GM19240 (cell line): ENCODE measurements at regions not wholly inside any gene's neighbourhood (a gene's known extent, or its start where the extent isn't known, plus 50 kb on each side); places are given as distances from the start of the nearest gene placed in this dataset.

Source experiments
- DNase-seq: peaks from one replicate; pipeline ENCODE4 v3.0.0; 2011; ENCODE audit warnings: low spot score; ENCODE audit not compliant: insufficient read length

DNA sequence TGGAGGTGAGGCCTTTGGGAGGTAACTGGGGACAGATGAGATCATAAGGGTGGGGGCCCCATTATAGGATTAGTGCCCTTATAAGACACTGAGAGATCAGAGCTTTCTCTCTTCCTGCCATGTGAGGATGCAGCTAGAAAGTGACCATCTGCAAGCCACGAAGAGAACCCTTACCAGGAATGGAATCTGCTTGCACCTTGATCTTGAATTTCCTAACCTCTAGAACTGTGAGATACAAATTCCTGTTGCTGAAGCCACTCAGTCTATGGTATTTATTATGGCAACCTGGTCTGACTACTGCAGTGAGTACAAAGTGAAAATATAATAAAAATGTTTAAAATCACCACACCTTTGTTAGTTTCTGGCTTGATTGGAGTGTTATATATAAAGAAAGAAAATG is 388.0 kb downstream of the LMO7 start:
- DNase-seq = no peak

DNA sequence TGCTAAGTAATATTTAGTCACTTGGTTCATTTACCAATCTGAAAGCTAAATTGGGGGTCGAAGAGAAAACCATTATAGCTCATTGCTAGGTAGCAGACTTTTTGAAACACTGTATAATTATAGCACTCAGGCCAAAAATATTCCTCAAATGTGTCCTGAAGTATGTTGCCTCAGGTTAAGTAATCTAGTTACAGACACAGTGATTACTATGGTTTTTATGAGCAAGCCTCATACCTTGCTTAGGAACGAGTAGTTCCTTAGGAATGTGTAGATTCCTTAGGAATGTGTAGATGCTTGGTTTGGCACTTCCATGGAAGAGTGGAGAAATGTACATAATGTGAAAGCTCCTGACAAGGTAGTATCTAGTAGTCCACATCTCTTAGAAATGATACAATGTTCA is 387.5 kb downstream of the LMO7 start:
- DNase-seq = no peak

DNA sequence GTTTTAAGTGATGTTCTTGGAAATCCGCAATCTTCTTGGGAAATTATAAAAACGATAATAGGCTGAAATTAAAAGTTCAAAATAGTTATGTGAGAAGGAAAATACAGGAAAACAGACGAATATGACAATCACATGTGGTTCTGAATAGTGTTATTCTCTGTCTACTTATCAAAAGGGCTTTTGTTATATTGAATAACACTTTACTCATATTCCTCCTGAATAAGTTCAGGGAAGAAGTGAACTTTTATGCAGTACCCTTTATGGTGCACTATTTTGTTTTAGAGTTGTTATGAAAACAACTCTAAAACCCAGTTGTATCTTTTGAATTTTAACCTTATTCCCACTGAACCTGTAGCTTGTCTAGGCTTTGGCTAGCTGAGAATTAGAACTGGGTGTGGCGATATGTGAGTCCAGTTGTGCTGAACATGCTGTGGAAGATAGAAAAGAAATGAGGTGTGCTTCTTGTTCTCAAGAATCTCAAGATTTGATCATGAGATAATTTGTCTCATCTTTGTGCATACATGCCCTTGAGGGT is 384.4 kb downstream of the LMO7 start:
- no peak for DNase-seq

DNA sequence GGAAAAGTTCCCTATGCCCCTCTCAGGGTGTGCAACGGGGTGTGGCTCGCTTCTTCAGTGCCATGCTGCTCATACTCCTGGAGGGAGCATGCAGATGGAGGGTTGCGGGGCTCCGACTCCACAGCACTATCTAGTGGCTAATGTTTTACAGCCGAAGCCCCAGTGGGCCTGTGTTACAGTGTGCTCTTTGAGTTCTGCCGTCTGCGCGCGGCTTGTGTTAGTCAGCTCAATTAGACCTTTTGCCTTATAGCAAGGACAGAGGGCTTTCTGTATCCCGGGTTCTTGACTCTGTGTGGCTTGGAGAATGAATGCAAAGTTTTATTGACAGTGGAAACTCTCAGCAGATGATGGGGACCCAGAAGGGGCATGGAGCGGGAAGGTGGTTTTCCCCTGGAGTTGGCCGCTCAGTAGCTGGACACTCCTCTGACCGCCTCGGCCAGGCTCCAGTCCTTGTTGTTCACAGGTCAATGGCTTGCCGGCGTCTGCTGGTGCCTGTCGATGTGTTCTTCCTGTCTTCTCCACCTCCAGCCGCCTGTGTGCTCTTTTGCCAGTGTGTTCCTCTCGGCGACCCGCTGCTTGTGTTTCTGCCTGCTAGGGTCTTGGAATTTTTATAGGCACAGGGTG is 383.4 kb downstream of the LMO7 start:
- DNase-seq = no peak

DNA sequence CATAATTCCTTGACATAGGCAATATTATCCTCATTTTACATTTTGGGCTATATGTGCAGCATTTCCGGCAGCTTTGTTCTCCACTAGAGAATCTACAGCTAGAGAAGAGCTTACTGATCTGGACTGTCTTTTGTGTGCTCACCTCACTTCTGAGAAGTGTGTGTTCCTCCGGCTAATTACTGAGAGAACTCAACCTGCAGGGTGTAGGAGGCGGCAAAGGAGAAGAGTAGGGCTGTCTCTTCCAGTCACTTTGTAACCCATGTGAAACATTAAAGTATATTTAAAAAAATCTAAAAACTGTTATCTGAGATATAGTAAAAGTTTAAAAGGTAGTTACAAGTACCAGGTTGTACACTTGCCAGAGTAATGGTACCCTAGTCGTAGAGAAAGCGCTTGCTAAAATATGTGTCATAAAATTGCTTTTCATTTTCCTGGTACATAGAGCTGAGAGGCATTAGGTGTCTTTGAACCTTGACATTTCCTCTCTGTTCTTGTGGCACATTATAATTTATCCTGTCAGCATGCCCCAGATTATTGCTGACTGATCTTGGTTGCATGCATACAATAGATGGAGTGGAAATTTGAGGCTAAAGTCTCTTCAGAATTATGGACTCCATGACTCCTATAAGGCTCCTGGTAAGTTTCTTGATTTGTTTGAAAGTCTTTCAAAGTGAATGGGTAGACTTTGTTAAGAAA is 381.9 kb downstream of the LMO7 start:
- no peak for DNase-seq

DNA sequence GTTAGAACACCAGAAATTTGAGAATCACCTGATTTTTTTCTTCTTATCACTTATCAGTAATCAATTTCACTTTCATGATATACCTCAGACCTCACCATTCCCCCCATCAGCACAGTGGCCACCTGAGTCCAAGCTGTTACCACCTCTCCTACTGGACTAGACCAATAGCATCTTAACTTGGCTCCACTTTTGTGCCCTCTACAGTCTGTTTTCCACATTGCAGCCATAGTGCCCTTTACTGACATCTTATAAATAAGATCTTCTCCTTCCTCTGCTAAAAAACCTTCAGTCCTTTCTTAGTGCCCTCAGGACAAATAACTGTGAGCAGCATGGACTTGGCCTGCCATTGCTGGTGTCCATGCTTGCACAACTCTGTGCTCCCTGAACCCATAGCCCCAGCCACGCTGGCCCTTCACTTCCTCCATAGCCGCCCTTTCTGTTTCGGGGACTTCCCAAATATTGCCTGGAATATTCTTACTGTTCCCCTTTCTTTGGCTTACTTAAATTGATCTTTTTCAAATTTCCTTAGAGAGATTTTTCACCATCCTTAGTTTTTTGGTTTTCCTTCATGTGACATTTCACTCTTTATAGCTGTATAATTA is 380.8 kb downstream of the LMO7 start:
- no peak for DNase-seq

DNA sequence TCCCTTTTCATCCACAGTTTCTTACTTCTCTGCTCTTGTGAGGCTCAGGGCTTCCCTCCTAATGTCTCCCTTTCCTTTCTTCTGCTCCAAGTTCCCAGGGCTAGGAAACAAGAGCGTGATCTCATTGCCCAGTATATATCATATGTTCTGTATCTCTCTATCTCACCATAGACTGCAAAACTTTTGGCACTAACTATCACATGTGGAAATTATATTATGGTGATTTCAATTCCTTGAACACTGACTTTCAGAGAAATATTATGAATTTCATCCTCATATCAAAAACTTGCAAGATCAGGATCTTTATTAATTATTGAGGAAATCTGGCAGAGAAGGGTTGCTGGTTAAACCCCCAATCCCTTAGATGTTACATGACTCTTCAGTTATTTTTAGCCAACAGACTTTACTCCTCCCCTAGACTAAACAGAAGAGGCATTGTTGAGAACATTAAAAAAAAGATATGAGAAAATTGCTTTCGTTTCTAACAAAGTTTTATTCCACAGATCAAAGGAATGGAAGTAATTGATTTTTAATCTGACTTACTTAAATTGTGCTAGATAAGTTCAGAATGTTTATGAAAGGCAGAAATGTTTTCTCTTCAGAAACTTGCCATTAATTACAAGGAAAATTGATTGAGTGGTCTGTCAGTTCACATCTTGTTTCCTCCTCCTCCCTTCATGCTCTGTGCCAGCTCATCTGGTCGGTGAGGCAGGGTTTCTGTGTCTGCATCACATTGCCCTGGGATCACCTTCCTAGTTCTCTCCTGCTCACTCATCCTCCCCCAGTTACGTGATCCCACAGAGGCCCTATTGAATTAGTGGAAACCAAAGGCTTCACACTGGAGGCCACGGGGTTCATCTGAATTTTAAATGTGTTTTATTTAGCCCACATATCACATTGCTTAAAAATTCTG is 378.5 kb downstream of the LMO7 start:
- no peak for DNase-seq

DNA sequence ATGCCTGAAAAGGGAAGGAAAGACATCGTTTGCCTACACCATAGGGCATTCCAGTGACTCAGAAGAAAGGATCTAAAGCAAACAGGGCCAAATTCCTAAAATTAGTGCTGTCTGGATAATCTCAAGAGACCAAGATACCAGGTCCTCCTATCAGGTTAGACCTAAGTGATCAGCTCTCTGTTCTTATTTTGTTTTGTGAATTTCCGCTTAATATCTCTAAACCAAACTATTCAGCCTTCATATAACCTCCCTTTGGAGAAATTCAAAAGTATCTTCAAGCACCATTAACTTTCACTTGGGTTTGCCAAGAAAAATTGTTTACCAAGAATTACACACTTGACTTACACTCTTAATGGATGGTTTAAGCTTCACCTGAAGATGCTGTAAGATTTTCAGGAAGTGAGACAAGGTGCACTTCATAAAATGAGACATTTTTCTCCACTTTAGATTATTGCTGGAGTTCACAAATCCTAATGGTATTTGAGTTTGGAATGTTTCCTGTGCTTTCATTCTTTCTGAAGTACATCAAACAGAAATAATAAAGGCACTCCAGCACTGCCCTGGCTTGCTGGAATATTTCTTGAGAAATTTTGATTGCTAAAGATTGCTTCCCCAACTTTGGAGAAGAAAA is 376.1 kb downstream of the LMO7 start:
- no peak for DNase-seq

DNA sequence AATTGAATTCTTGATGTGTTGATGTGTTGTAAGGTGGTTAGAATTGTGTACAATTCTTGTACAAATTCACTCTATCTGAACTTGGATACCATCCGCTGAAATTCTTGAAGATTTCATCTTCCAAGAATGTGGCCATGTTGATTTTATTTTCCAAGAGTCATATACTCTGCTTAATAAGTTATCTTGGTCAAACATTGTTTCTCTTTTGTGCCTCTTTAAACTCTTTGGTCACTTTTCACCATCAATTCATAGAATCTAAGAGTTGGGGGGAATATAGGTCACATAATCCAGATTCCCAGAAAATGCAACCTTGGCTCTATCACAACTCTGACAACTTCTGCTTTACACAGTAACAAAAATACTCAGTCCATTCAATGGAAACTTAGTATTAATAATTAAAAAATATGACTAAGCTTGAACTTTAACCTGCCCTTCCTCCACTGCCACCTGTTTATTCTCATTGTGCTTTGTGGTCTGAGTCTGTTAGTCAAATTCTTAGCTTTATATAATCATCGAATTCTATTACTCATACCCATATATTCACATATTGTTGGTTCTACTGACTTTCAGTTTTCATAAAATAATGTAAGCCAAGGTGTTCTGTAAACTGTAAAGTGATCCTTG is 373.2 kb downstream of the LMO7 start:
- DNase-seq = no peak

DNA sequence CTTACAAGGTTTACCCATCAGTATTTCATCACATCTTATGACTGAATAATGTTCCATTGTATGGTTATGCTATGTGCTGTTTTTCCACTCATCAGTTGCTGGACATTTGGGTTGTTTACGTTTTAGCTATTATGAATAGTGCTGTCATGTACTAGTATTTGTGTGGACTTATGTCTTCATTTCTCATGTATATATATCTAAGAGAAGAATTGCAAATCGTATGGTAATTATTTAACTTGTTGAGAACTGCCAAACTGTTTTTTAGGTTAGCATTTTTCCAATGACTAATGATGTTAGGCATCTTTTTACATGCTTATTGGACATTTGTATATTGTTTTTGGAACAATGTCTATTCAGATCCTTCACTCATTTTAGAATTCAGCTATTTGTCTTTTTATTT is 368.3 kb downstream of the LMO7 start:
- DNase-seq = no peak

DNA sequence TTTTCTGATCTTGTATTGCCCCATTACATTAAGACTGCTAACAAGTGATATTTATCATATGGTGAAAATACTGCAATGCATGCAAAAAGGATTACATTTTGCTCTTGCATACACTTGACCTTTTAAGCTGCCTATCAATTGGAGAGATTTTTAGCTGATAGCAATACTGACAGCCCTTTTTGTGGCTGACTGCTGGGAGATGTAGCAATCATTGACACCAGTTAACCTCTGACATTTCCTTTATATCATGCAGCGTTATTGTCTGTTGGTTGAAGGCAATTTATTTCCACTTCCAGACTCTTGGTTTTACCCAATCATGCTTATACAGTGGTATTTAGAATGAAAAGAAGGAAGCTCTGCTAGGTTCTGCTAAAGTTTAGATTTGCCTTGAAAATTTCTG is 364.0 kb downstream of the LMO7 start:
- no peak for DNase-seq

DNA sequence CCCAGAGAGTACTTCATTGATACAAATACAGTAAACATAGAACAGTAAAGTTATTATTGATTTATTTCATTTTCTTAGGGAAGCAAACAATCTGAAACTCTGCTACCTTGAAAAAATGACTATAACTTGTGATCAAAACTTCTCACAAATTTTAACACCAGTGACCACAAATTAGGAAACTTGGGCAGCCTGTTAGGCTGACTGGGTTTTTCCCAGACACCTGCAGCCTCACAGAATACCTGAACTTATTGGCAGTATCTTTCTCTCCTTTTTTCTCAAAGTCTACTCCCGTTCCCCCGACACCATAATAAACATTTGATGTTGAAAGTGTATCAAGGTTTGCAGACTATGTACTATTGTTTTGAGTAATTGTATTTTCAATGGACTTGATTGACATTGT is 360.5 kb downstream of the LMO7 start:
- no peak for DNase-seq

DNA sequence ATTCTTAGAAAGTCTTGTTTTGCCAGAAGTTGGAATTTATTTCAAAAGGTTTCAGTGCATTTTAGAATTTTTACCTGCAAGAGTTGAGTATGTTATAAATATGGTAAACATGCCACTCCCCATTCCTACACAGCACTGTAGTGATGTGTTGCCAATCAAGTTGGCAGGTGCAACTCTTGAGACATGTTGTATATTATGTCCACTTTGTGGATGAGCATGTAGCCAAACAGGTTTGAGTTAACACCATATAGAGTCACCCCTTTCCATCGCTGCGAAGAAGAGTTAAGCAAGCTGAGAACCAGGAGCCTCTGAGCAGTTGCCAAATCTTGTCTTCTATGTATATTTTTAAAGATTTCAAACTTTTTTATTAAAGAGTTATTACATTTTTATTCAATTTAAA is 359.8 kb downstream of the LMO7 start:
- DNase-seq = no peak

DNA sequence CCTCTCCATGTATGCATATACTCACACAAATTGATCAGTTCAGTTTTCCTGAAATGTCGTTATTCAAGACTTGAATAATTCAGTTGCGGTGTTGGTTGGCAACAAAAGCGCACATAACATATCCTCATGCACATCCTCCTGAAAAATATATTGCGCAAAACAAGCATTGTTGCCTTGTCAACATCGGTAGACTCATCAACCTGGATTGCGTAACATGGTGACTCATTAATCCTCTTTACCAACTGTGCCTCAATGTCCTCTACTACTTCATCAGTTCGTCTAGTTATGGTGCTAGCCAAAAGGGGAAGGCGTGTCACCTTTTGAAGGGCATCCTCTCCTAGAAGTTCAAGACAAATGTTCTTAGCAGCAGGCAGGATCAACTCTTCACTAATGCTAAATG is 357.7 kb downstream of the LMO7 start:
- DNase-seq = no peak

DNA sequence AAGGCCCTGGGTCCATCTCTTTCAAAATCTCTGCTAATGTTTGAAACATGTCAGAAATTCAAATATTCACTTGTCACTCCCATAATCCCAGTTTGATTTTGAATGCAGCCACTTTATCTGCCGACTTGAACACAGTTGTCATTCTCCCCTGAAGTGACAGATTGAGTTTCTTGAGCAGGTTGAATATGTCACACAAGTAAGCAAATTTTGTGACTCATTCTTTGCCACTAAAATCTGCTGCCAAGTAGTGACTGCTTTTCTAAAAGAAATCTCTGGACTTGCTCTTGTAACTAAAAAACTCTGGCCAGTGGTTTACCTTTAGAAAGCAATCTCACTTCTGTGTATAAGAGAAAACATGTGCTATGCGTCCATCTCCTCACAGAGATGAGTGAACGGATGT is 357.1 kb downstream of the LMO7 start:
- DNase-seq = no peak

DNA sequence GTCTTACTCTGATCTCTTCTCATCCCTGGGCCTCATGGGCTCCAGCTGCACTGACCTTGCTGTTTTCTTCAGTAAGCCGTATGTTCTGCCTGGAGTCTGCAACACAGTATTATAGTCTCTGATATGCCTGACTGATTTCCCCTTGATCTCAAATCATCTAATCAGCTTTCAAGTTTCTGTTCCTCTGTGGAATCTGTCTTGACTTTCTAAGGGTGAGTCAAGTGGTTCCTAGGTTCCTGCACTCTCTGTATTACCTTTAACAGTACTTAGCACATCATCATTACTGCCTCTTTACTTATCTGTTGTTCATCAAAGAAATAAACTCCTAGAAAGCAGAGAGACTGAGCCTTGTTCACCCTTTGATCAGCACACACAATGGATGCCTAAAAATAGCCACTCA is 350.7 kb downstream of the LMO7 start:
- DNase-seq = peak; percentile 1

DNA sequence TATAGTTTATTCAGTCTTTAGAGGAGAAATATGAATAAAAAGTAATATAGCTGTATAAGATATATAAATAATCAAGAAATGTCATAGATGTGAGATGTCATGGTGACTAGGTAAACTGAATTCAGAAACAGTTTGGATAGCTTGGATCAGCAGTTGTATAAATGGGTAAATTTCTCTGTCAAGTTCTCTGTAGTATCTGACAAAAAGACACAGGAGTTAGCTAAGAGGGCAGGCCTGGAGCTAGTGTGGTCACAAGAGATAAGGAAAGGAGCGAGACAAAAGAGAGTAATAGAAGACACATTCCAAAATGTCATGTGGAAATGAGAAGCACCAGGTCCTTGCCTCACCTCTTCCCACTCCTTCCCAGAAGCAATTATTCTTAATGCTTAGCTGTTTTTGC is 349.0 kb downstream of the LMO7 start:
- no peak for DNase-seq

DNA sequence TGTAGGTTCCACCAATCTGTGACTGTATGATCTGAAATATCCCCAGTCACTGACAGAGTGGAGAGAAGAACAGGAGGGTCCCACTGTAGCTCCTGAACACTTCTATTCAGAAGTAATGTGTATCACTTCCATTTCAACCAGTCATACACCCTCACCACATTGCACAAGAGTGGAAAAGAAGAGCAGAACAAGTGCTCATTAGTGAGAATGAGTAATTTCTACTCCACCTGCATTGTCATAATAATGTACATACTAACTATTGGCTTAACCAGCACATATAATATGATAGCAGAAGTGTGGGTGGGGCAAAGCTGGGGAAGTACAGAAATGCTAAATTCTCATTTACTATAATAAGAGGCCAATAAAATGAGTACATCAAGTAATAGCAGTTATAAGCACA is 342.7 kb downstream of the LMO7 start:
- DNase-seq = no peak

DNA sequence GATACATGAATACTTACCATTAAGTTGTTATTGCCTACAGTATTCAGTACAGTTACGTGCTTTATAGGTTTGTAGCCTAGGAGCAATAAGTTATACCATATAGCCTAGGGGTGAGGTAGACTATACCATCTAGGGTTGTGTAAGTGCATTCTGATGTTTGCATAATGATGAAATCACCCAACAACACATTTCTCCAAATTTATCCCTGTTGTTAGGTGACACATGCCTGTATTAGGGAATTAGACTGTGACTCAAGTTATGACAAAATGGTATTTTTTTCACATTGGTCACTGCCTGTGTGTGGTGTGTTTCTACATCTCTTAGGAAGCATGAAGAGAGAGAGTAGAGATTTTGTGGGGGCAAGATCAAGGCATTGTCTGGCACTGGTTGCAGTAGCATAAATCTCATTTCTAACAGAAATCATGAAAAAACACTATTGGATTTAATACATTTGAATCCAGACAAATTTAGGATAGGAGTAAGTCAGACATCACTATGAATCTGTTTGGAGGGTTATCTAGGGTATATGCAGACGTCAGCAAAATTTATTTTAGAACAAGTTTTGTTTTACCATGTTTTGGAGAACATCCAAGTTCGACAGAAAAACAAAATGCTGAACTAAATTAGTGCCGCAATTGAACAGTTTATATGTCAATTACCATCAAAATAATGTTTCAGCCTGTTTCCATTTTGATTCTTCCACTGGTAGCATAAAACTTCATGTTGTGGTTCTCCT is 332.1 kb downstream of the LMO7 start:
- DNase-seq = no peak

DNA sequence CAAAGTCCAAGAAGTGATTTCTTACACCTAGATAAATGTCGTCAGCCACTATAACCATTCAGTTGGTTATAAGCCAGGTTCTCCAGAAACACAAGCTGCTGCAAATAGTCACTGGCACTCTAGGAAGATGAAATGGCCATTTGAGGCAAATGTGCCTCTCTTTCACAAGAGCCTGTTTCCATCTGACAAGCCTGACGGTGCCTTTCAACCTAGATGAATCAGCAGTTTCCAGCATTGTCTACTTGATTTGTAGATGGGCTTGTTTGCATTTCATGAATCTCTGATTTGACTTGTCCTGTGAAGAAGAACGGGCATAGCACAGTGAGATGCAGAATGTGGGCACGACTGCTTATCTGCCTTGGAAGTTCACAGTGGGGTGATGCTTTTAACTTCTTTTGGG is 327.2 kb downstream of the LMO7 start:
- no peak for DNase-seq
